ENCODE measurements at regions not wholly inside any gene's neighbourhood (a gene's known extent, or its start where the extent isn't known, plus 50 kb on each side); places are given as distances from the start of the nearest gene placed in this dataset.

- DNase-seq (ENCODE audit: extremely low read depth in 1 of 2, low read depth in 1 of 2), result no peak
Measured at GRCh38 chr14:34138175-34138574, 187.3 kb upstream of the EGLN3 start.

GRCh38 chr14:34137001-34137745 is 186.3 kb upstream of the EGLN3 start:
- no peak for DNase-seq (ENCODE audit: extremely low read depth in 1 of 2, low read depth in 1 of 2)

DNA sequence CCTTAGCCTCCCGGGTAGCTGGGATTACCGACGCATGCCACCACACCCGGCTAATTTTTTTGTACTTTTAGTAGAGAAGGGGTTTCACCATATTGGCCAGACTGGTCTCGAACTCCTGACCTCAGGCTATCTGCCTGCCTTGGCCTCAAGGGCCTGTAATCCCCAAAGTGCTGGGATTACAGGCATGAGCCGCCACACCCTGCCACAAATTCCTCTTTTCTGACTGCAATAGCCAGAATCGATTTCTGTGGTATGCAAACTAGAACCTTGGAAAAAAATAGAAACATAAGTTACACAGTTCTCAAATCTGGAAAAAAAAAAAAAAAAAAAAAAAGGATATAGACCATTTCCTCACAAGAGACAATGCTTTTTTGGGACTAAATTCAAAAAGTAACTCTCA is 184.6 kb upstream of the EGLN3 start:
- DNase-seq (ENCODE audit: extremely low read depth in 1 of 2, low read depth in 1 of 2), result no peak

GRCh38 chr14:34134484-34134883 is 183.6 kb upstream of the EGLN3 start:
- DNase-seq (ENCODE audit: extremely low read depth in 1 of 2, low read depth in 1 of 2), result no peak

DNA sequence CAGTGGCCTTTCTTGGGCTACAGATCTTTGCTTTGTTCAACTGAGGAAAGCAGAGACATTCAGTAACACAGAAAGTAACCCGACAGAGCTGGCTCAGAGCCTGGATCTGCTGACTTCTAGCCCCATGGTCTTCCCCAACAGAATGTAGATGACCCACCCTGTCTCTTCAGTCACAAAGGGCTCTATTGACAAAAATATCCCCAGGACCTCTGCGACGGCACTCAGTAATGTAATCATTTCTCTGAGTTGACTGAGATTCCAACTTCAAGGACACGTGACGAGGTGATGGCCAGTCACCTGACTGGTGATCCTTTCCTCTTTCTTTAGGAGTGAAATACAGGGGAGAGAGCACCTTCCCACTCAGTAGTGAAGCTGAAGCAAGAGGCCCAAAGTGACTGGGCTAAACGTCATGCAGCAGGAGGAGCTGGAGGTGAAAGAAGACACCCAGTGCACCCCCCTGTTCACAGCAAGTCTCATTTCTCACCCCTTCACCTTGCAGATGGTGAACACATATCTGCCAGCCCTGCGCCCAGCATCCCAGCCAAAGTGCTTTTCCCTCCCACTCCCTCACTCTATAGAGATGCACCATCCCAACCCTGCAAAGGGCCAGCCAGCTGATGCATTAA is 179.2 kb upstream of the EGLN3 start:
- no peak for DNase-seq (ENCODE audit: extremely low read depth in 1 of 2, low read depth in 1 of 2)

DNA sequence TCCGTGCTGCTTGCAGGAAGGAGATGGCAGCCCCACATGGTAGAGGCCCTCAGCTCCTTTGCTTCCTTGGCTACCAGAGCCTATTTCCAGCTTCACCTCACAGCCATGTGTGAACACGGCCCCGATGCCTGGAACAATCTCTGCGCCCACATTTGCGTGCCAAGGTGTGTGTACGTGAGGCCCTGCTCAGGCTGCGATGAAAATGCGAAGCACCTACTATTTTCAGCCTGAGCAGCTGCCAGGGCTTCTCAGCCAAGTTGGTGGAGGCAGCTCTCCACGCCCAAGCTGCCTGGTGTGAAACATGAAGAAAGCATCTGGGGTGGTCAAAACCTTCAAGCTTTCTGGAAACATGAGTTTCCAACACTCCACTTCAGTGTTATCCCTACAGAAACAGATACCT is 177.8 kb upstream of the EGLN3 start:
- no peak for DNase-seq (ENCODE audit: extremely low read depth in 1 of 2, low read depth in 1 of 2)

GRCh38 chr14:34126586-34126985 is 175.7 kb upstream of the EGLN3 start:
- DNase-seq (ENCODE audit: extremely low read depth in 1 of 2, low read depth in 1 of 2), result no peak

DNA sequence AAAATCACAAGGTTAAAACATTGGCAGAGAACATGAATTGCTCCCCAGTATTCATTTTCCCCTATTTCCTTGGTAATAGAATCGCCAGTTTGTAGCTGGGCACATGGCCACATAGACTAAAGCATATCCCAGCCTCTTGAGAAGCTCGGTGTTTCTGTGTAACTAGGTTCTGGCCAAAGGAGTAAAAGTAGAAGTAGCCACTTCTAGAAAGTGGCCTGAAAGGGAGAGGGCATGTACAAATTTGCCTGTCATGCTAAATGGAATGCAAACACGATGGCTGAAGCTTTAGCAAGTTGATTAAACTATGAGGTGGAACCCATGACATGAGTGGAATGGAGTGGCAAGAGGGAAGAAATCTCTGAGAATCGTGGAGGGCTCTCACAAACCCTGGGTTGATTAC is 173.7 kb upstream of the EGLN3 start:
- no peak for DNase-seq (ENCODE audit: extremely low read depth in 1 of 2, low read depth in 1 of 2)

GRCh38 chr14:34122650-34123049 is 171.8 kb upstream of the EGLN3 start:
- DNase-seq (ENCODE audit: extremely low read depth in 1 of 2, low read depth in 1 of 2), result no peak

- no peak for DNase-seq (ENCODE audit: extremely low read depth in 1 of 2, low read depth in 1 of 2)
Measured at GRCh38 chr14:34122081-34122480, 171.2 kb upstream of the EGLN3 start.

- no peak for DNase-seq (ENCODE audit: extremely low read depth in 1 of 2, low read depth in 1 of 2)
Measured at GRCh38 chr14:34120185-34120977, 169.5 kb upstream of the EGLN3 start.

DNA sequence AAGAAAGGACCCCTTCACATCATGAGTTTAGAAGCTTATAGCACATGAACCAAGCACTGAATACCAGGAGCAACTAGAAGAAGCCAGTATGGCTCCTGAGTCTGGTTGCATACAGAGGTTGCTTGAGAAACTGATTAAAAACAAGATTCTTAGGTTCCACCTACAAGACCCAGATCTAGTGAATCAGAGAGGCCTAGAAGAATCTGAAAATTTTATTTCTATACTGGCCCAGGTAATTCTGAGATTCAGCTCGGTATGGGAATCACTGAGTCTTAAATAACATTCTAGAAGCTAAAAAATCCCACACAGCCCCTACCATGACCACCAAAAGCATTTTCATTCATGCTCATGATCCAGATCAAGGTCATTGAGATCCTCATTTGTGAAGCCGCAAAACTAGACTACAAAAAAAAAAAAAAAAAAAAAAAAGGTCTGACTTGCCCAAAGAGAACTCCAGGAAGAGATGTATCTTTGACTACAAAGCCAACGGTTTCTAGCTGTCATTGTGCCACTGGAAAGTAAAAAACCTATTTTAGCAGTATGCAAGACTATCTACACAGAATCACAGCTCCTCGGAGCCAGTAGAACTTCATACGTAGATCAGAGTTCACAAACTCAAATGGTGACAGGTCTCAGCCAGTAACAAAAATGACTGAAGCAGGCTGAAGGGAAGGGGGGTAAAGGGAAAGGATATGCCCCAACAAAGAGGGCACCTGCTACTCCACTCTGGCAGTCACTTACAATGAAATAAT is 168.4 kb upstream of the EGLN3 start:
- no peak for DNase-seq (ENCODE audit: extremely low read depth in 1 of 2, low read depth in 1 of 2)

- DNase-seq (ENCODE audit: extremely low read depth in 1 of 2, low read depth in 1 of 2), result no peak
Measured at GRCh38 chr14:34113991-34114390, 163.1 kb upstream of the EGLN3 start.

DNA sequence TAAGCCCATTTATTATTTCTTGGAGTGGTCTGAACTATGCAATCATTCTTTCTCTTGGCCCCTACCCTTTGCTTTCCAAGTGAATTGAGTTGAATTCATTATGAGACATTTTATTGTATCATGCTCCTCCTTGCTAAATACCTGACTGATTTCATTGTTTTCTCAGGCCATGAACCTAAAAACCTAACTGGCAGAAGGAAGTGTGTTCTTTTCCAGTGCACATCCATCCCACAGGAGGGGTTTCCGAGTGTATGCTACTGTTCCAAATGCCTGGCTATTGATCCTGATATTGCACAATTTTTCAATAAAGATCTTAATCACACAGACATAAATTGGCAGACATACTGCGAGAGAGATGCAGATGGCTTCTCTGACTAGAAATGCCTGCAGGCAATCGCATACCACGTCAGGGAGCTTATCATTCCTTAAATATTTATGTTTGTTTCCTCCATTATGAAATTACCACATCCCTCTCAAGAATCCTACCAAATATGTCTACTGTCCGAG is 162.2 kb upstream of the EGLN3 start:
- no peak for DNase-seq (ENCODE audit: extremely low read depth in 1 of 2, low read depth in 1 of 2)

DNA sequence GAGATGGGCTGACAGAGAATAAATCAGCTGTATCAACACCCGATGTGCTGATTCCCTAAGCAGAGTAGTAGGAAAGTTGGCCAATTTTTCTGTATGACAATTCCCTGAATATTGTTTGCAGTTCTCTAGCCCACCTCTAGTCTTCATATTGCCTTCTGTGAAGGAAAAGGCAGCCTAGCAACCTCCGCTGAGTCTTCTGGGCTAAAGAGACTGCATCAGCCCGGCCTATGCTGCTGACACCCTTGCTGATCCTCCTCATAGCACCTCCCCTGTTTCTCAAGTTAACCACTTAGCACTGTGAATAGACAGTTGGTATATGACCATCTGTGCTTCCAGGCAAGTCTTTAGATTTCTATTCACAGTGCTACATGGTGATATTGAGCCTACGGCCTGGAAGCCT is 161.1 kb upstream of the EGLN3 start:
- DNase-seq (ENCODE audit: extremely low read depth in 1 of 2, low read depth in 1 of 2), result no peak

- DNase-seq (ENCODE audit: extremely low read depth in 1 of 2, low read depth in 1 of 2), result no peak
Measured at GRCh38 chr14:34111505-34111904, 160.6 kb upstream of the EGLN3 start.

GRCh38 chr14:34110531-34110930 is 159.7 kb upstream of the EGLN3 start:
- no peak for DNase-seq (ENCODE audit: extremely low read depth in 1 of 2, low read depth in 1 of 2)

- no peak for DNase-seq (ENCODE audit: extremely low read depth in 1 of 2, low read depth in 1 of 2)
Measured at GRCh38 chr14:34107441-34107840, 156.6 kb upstream of the EGLN3 start.

- no peak for DNase-seq (ENCODE audit: extremely low read depth in 1 of 2, low read depth in 1 of 2)
Measured at GRCh38 chr14:34106310-34106709, 155.4 kb upstream of the EGLN3 start.

- no peak for DNase-seq (ENCODE audit: extremely low read depth in 1 of 2, low read depth in 1 of 2)
Measured at GRCh38 chr14:34104489-34105397, 153.9 kb upstream of the EGLN3 start.
